ENCODE measurements at regions not wholly inside any gene's neighbourhood (a gene's known extent, or its start where the extent isn't known, plus 50 kb on each side); places are given as distances from the start of the nearest gene placed in this dataset.

DNA sequence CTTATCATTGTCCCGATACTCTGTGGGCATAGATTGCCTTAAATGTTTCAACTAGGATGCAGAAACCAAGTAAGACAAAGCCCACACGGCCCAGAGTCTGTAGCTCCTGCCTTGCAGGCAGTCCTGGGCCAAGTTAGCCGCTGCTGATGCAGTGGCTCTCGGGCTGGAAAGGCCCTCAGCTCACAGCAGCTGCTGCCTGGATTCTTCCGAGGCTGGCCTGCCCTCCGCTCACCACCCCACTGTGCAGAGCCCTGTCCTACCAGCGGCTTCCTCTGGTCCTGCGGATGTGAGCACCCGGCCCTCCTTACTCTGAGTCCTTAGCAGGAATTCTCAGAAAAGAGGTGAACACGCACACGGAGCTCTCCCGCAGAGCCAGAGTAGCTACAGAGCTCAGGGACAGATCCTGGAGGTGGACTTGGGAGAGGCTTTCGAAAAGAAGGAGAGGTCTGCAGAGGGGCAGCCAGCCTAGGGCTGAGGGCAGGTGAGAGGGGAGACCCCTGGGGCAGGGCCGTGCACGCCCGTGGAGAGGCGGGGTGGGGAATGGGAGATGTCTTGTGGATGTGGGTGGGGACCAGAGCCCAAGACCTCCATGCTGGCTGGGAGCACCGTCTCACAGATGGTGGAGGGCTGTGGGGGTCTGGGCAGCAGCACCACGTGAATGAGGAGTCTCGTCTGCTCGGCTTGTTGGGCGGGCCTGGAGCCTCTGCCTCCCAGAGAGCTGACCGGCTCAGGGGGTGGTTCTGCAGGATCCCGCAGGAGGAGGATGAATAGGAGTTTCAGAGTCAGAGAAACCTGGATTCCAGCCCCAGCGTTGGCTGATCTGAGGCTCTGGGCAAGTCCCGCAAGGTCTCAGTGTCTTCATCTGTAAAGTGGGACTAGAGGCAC, 117.4 kb upstream of the B3GAT1 start:
- DNase-seq (ENCODE audit: low spot score) = no peak

DNA sequence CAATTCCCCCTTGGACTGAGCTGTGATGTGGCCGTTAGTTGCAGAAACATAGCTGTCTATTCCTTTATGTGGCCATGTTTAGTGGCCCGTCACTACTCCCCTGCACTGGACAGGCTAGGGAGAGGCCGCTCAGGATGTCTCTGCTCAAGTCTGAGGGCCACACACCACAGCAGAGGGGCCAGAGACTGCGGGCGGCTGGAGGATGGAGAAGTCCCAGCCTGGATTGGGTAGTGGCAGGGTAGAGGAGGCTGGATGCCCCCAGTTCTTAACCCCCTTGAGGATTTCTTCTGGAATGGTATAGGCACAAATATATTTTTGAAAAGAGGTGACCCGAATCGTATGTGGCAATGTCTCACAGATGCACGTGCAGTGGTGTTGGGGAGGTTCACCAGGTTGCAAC, 116.4 kb upstream of the B3GAT1 start:
- DNase-seq (ENCODE audit: low spot score) = no peak

DNA sequence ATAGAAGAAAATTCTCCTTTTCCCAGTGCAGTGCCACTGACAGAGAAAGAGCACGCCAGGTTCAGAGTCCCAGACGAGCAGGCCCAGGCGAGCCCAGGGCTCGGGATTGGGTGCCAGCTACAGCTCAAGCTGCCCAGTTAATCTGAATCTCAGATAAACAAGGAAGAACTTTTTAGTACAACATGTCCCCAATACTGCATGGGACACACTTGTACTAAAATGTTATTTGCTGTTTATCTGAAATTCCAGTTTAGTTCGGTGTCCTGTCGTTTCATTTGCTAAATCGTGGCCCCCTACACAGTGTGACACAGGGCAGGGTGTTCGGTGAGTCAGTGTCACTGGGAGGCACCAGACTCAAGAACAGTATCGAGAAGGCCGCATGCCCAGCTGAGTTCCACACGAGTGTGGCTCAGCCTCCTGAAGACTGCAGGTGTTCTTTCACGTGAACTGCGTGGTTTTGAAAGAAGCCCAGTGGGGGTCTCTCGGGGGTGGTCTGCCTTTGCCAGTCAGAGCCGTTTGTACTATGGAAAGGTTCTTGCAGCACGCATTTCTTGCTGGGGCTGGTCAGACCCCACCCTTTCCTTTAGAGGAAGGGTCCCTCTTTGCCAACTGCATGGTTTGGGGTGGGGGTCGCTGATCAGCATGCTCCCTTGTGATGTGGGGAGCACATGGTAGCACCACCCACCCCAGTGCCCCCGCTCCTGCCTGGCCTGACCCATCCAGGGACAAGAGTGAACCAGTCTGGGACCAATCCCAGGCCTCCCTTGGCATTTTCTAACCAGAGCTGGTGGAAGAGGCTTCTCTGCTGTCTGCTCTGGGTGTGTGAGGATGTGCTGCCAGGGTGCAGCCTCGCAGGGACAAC, 115.6 kb upstream of the B3GAT1 start:
- DNase-seq (ENCODE audit: low spot score) = no peak

DNA sequence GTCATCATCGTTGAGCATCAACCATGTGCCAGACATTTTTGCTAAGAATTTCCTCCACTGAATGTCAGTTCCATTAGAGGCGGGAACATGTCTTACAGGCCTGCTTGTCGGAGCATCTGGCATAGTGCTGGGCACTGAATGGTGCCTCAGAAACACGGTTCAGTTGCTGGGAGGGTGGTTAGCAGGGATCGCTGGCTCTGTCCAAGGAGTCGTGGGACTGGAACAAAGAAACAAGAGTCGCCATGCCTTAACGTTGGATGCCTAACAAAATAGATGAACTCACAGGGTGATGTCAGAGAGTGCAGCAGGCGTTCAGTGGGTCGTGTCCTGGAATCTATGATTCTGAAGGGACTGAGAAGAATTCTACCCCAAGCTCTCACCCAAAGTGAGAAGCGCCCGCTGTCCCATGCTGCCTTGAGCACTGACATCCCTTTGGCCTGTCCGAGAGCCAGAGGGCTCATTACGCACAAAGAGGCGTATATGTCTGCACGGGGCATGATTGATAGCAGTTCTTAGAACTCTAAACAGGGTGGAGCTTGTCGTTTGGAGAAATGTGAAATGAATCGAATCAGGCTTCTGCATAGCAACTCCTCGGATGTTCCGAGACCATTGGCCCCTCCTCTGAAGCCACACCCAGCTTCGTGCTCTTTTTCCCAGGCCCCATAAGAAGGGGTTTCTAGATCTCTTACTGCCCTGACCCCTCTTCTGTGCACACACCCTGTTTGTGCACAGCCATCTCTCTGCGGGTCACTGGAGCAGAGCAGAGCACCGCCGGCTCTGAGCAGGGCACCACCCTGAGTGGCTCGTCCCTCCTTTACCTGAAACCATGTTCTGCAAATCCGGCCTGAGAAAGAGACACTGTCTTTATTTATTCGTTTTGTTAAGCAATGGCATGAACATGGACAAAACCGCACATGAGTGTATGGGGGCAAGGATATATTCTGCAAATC, 113.1 kb upstream of the B3GAT1 start:
- no peak for DNase-seq (ENCODE audit: low spot score)

DNA sequence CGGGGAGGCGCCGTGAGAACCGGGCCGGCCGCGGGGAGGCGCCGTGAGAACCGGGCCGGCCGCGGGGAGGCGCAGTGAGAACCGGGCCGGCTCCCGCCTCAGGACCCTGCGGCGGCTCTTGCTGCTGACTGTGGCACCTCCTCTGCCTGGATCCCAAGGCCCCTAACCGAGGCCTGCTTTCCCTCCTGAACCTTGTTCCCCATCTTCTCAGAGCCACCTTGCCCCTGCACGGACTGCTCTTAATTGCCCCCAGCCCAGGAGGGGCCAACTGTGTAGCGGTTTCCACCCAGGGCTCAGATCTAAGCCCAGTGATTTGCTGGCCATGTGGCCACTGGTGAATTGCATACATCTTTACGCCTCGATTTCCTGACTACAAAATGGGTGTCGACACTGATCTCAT, 112.2 kb upstream of the B3GAT1 start:
- no peak for DNase-seq (ENCODE audit: low spot score)

DNA sequence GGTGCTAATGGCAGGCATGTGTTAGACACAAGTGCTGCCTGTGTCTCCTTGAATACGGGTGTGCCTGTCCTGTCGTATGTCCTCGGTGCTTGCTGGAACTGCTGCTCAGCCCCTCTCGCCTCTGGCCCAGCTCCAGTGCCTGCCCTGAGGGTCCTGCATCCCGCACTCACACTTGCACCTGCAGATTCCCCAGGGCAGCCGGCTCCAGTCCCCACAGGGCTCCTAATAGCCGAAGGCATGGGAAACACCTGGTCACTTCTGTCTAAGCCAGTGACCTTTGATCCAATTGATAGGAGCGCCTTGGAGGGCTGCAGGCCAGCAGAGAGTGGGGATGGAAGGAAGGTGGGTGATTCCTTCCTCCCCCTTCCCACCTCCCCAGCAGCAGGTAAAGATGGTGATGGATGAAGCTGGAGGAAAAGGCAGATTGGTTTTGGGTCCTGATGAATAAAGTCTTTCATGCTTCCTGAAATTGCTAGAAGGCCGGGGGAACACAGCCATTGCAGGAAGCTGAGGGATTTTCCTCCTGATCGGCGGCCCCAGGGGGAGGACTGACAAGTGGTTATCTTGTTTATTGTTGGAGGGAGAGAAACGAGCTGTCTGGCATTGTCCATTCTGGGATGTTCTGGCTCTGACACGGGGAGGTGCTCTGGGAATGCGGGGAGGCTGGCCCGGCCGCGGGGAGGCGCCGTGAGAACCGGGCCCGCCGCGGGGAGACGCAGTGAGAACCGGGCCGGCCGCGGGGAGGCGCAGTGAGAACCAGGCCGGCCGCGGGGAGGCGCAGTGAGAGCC, 110.9 kb upstream of the B3GAT1 start:
- DNase-seq (ENCODE audit: low spot score) = no peak

DNA sequence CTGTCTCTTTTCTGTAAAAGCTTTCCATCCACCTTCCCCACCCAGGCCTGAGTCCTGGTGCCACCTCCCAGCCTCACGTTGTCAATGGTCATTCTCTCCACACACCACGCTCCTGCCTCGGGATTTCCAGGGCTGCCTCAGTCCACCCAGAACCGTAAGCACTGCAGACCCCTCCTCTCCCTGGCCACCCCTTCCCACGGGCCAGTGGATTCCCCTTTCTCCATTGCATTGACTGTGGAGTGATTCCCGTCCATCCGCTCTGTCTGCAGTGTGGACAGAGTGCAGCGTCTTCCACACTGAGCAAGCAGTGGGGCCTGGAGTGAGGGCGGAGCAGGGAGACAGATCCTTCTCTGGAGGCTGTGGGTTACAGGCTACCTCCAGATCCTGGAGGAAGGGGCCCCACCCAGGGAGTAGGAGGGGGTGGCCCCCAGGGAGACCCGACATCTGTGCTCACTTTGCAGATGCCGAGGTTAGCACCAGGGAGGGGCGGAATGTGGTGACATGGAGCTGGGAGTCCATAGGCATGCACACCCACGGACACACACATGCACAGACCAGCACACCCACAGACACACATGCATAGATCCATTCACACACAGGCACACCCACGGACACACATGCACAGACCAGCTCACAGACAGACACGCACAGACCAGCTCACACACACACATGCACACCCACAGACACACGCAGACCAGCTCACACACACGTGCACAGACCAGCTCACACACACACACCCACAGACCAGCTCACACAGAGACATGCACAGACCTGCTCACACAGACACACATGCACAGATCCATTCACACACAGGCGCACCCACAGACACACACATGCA, 109.6 kb upstream of the B3GAT1 start:
- no peak for DNase-seq (ENCODE audit: low spot score)

DNA sequence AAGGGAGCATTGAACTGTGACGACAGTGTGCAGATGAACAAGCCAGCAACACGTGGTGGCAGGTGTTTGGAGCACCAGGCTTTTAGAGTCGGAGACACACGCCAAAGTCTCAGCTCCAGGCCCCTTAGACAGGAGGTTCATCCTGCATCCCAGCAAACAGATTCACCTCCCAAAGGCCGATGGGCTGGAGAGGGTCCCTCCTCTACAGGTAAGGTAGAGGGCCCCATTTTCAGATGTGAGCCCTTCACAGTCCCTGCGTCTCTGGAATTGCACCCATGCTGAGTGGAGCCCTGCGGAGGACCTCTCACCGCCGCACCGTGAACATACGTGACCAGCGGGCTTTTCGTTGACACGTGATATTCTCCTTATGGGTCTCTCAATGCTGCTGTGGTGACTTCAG, 109.0 kb upstream of the B3GAT1 start:
- DNase-seq (ENCODE audit: low spot score) = no peak

DNA sequence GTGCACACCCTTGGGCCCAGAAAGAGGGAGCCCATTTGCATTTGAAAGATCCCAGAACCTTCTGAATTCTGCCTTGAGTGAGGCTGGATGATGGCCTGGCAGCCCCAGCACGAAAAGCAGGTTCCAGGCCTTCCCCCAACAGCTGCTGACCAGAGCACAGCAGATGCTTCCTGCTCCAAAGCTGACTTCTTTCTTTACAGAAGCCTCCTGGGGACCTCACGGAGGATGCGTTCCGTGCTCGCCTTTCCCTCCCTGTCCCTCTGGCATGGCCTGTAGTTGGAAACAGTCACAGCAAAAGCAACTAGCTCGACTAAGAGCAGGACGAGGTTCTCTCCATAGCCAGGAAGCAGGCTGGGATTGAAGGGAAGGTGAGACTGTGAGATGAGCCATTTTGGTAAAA, 107.7 kb upstream of the B3GAT1 start:
- DNase-seq (ENCODE audit: low spot score) = no peak

DNA sequence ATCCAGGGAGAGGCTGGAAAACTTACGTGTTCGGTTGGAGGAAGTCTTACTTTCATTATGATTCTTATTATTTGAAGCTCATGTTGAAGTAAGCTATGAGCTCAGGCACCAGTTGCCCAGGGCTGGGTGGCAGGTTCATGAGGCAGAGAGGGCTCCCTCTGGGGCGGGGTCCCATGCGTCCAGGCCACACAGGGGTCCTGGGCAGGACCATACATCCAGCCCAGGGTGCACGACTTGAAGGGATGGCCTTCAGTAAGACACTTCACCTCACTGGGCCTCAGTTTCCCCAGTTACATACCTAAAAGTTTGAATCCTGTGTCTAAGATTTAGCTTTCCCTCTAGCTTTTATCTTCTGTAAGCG, 107.3 kb upstream of the B3GAT1 start:
- no peak for DNase-seq (ENCODE audit: low spot score)

DNA sequence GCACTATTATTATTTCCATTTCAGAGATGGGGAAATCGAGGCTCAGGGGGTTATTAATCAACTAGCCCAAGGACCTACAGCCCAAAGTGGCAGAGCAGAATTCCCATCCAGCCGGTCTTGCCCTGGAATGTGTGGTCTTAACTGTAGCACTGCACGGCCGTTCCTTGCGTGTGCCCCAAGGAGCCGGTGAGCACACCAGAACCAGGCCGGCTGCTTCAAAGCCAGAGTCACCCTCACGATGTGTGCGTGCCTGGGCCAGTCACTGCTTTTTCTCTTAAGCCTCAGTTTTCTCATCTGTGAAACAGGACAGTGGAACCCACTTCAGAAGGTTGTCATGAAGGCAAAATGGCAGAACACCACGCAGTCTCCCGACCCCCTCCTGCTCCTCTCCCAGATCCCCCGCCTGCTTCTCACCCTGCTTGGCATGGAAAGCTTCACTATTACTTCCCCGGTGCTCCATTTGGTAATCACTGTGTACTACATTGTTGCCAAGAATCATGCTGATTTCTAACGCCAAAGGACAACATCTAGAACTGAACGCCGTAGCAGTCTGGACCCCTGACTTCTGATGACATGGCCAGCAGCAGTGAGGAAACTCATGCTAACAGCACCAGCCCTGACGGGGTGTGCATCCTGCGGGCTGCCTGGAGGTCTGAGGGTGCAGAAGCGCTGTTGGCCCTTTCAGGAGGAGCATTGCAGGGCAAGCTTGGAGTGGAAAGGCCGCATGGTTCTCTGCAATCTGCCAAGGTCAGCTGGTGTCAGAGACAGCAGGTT, 106.8 kb upstream of the B3GAT1 start:
- no peak for DNase-seq (ENCODE audit: low spot score)

DNA sequence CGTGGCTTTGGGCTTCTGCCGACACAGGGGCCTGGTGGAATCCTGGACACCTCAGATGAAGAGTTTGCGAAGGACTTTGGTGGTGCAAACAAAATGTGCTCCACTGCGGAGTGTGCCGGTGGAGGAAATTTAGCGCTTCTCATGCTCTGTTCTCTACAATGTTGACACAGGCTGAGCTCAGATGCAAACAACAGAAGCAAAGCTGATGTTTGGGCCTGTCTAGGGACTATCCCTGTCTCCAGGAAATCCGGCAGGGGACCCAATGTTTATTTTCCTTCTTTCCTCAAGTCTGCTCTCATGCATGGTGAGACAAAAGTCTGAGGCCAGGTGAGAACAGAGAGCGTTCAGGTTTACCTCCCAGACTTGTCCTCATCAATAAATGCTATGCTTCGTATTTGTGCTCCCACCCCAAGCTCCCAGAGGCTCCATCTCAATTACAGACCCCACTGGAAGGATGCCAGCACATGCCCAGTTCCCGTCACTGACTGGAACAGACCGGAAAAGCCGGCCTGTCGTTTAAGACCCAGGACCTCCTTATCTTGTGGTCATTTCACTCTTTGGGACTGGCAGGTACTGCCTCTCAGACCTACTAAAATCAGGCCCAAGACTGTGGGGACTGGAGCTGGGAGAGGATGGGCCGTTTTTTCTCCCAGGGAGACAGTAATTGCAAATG, 105.7 kb upstream of the B3GAT1 start:
- DNase-seq (ENCODE audit: low spot score) = no peak

DNA sequence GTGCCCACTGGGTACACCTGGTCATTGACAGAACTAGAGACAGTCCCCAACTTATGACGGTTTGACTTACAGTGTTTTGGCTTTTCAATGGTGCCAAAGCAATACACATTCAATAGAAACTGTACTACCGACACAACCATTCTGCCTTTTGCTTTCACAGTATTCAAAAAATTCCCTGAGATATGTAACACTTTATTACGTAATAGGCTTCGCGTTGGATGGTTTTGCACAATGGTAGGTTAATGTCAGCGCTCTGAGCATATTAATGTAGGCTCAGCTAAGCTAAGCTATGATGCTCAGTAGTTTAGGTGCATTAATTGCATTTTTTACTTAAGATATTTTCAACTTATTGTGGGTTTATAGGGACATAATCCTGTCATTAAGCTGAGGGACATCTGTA, 105.1 kb upstream of the B3GAT1 start:
- DNase-seq (ENCODE audit: low spot score) = no peak

DNA sequence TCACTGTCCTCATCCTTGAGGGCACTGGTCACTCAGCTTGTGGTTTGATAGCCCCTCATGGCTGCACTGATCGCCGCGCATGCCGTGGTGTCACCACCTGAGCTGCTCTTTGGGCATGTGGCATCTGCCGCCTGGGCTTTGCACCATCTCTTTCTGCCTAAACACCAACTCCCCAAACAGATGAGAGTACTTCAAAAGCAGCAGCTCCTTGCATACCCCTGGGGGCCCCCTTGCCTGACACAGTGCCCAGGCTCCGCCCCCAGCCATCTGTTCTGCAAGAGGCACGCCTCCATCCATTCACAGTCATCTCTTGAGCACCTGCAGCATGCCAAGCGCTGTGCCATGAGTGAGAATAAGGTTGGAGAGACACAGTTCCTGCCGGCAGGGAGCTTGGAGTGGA, 104.5 kb upstream of the B3GAT1 start:
- DNase-seq (ENCODE audit: low spot score) = no peak

DNA sequence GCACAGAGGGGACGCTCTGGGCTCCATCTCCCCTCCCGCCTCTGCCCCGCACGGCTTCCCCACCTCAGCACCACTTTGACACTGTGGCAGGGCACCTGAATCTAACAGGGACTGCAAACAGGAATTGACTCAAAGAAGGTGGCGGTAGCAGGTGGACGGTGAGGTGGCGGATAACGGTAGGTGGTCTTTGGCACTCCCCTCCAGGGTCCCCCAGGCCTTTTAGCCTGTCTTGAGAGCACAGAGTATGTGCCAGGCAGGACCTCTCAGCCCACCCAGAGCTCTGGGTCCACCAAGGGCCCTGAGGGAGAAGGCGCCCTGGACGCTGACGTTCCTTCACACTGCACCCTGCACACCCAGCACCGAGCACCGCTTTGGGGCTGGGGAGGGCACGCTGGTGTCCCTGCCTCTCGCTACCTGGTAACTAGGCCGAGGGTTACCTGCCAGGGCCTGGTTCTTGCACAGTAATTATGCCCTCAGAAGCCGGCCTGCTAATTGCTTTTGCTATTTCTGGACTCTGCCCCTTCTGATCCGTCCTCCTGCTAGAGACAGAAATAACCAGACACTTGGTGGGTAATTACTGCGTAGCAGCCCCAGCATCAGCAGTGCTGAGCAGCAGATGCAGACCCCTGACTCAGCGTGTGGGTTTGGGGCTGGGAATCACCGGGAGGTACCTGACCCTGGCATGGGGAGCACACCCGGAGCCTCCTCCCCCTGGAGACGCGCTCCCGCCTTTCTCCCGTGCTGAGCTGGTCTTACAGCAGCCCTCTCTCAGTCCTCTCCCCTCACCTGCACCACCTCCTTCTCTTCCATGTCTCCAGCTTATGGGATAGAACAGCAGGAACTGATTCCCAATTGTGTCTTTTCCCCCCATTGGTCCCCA, 103.3 kb upstream of the B3GAT1 start:
- no peak for DNase-seq (ENCODE audit: low spot score)

DNA sequence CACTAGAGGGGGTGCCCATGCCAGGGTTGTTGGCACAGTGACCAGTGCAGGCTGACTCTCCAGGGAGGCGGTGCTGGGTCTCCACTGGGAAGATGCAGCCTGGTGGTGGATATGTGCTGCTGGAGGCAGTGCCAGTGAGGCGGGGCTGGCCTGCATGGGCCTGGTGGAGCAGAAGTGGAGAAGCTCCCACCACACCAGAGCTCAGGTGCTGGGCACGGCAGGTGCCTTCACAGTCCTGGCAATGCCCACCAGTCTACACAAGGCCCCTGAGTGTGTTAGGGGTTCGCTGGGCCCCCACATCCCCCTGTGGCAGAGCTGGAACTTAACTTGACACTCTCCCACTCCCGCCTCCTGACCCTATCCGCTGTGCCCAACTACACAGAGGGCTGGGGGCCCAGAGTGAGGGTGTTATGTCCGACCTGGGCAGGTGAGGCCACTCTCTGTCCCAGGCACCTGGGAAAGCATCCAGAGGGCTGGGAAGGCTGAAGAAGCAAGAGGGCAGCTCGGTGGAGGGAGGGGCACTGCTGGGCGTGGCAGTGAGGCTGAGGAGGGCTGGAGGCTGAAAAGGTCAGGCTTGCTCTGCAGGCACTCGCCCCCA, 102.4 kb upstream of the B3GAT1 start:
- DNase-seq (ENCODE audit: low spot score) = no peak

DNA sequence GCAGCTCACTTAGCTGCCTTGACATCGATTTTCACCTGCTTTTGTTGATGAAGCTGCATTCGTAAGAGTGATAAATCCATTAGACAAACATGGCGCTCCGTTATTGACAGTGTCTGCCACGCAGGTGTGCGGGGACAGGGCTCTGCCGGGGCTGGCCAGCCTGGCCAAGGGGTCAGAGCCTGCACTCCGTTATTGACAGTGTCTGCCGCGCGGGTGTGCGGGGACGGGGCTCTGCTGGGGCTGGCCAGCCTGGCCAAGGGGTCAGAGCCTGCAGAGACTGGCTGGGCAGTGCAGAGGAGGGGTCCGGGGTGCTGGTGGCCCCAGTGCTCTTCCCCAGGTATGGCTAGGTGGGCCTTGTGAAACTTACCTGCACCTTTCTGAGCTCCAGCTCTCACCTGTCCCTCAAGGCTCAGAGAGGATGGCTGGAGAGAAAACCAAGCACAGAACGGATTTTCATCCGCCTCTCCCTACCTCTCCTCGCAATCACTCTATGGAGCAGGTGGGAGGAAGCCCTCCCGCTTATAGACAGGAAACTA, 101.6 kb upstream of the B3GAT1 start:
- DNase-seq (ENCODE audit: low spot score) = no peak
